MCF 10A (cell line): ENCODE measurements at regions not wholly inside any gene's neighbourhood (a gene's known extent, or its start where the extent isn't known, plus 50 kb on each side); places are given as distances from the start of the nearest gene placed in this dataset.

ENCODE experiments used
- BruUV-seq: library from RNA; stranded (reverse); fragments of 400-500 nt; replicated peaks from 2 replicates; lab custom pipeline; 2021; lab: Mats Ljungman, UMichigan
- CTCF ChIA-PET: fragments of 300-600 bp; sonication (Branson Sonifier 250); formaldehyde crosslinking; extraction: SDS; loops from one replicate; lab custom pipeline; 2021; ENCODE audit warnings: antibody characterized with exemption, inconsistent platforms; lab: Yijun Ruan, JAX
- POLR2A ChIA-PET: fragments of 300-600, 350-650 bp; sonication (Branson Sonifier 250); formaldehyde crosslinking; extraction: SDS; loops from one replicate; lab custom pipeline; 2020; ENCODE audit warnings: antibody characterized with exemption, inconsistent platforms; lab: Yijun Ruan, JAX
- DNase-seq: peaks from one replicate; pipeline ENCODE4 v3.0.0-alpha.2; 2018; ENCODE audit not compliant: unreplicated experiment
- H3K27ac Mint-ChIP-seq: one replicate; pipeline ENCODE4 v1.8.0; 2022; ENCODE audit warnings: mild to moderate bottlenecking, low read depth, mixed read lengths; ENCODE audit not compliant: unreplicated experiment
- H3K27me3 Mint-ChIP-seq: one replicate; pipeline ENCODE4 v1.8.0; 2022; ENCODE audit warnings: mixed read lengths; ENCODE audit not compliant: insufficient read depth, unreplicated experiment
- H3K36me3 Mint-ChIP-seq: one replicate; pipeline ENCODE4 v1.8.0; 2022; ENCODE audit warnings: mild to moderate bottlenecking, moderate library complexity, mixed read lengths; ENCODE audit not compliant: insufficient read depth, unreplicated experiment
- H3K4me1 Mint-ChIP-seq: one replicate; pipeline ENCODE4 v1.8.0; 2022; ENCODE audit warnings: mixed read lengths; ENCODE audit not compliant: insufficient read depth, unreplicated experiment
- H3K4me3 Mint-ChIP-seq: one replicate; pipeline ENCODE4 v1.8.0; 2022; ENCODE audit warnings: mild to moderate bottlenecking, moderate library complexity, mixed read lengths; ENCODE audit not compliant: unreplicated experiment
- H3K9me3 Mint-ChIP-seq: one replicate; pipeline ENCODE4 v1.8.0; 2022; ENCODE audit warnings: mixed read lengths; ENCODE audit not compliant: unreplicated experiment
- intact Hi-C: fragments of 100-400 bp; cut with micrococcal nuclease; formaldehyde crosslinking; loops from 2 replicates; pipeline ENCODE4 v1.14.1; 2022
- TF ChIP-seq, protein P1 (sequence below): fragments of 200-600 bp; IDR thresholded peaks from one replicate; pipeline ENCODE4 v1.8.0; 2022; ENCODE audit warnings: antibody characterized with exemption, mild to moderate bottlenecking; ENCODE audit not compliant: unreplicated experiment

DNA sequence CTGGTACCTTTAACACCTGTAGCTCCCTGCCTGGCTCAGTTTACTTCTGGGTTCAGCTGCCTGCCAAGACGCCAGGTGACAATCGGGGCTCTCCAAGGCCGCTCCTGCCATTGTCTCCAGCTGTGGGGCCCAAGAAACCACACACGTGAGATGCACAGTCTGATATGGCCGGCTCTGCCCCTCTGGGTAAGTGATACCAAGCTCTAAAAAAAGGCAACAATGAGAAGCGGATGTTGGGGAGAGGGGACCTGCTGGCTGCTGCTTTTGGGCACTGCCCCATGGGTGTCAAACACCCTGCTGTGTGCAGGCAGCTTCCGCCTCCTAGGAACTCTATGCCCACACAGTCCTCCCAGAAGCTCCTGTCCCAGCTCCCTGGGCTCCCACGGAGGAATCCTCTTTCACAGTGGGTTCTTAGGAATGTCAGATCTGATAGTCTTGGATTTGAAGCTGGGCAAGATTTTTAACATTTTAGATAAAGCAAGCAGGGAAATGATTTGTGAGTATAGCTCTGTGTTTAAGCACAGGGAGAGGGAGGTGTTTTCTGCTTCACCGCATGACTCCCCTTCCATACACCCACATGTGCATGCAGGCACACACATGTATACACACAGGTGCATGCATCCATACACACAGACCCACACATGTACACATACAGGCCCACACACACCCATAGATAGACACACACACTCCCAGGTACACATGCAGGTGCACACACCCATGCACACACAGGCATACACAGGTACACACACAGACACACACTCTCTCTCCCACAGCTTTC, 1135.8 kb downstream of the BCL11B start:
- intact Hi-C loops = loop anchor here (5.0 to 10.0 kb wide), 4 partner anchors 159 to 1131 kb away; no protein-coding TSS in a partner anchor
- ChIA-PET CTCF (interaction anchor here (0.6 to 2.2 kb wide), 2 partner anchors 158 to 721 kb away, joined by 4 to 5 read pairs; no protein-coding TSS in a partner anchor), POLR2A (interaction anchor here (0.6 to 1.4 kb wide), 3 partner anchors 66 to 988 kb away, joined by 3 read pairs; no protein-coding TSS in a partner anchor)
- Mint-ChIP-seq H3K9me3 (no peaks in the 10 kb centered on the region), H3K36me3 (no peaks in the 10 kb centered on the region), H3K27me3 (no peaks in the 10 kb centered on the region), H3K4me3 (no peak overlapping the region), H3K4me1 (peaks cover 27% of the 10 kb centered on the region), H3K27ac (no peak overlapping the region)
- BruUV-seq = no TSS peak
- DNase-seq = no peak
- TF ChIP-seq, protein P1, sequence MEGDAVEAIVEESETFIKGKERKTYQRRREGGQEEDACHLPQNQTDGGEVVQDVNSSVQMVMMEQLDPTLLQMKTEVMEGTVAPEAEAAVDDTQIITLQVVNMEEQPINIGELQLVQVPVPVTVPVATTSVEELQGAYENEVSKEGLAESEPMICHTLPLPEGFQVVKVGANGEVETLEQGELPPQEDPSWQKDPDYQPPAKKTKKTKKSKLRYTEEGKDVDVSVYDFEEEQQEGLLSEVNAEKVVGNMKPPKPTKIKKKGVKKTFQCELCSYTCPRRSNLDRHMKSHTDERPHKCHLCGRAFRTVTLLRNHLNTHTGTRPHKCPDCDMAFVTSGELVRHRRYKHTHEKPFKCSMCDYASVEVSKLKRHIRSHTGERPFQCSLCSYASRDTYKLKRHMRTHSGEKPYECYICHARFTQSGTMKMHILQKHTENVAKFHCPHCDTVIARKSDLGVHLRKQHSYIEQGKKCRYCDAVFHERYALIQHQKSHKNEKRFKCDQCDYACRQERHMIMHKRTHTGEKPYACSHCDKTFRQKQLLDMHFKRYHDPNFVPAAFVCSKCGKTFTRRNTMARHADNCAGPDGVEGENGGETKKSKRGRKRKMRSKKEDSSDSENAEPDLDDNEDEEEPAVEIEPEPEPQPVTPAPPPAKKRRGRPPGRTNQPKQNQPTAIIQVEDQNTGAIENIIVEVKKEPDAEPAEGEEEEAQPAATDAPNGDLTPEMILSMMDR = no peak

GRCh38 chr14:98137131-98138025, 1134.6 kb downstream of the BCL11B start:
- CTCF ChIA-PET = interaction anchor here (0.5 to 2.2 kb wide), 14 partner anchors 19 to 1243 kb away, joined by 3 to 6 read pairs (median 3); partner anchors contain the start of gene BCL11B
- Mint-ChIP-seq H3K9me3 (no peaks in the 10 kb centered on the region), H3K4me1 (peaks cover 19% of the 10 kb centered on the region), H3K27ac (no peak overlapping the region), H3K4me3 (no peak overlapping the region), H3K27me3 (no peaks in the 10 kb centered on the region), H3K36me3 (no peaks in the 10 kb centered on the region)
- no TSS peak for BruUV-seq
- intact Hi-C loops = loop anchor here (5.0 to 10.0 kb wide), 4 partner anchors 160 to 1130 kb away; no protein-coding TSS in a partner anchor
- TF ChIP-seq, protein P1 = no peak
- POLR2A ChIA-PET = interaction anchor here (0.6 to 1.4 kb wide), 4 partner anchors 47 to 898 kb away, joined by 3 to 6 read pairs (median 3); no protein-coding TSS in a partner anchor
- no peak for DNase-seq

DNA sequence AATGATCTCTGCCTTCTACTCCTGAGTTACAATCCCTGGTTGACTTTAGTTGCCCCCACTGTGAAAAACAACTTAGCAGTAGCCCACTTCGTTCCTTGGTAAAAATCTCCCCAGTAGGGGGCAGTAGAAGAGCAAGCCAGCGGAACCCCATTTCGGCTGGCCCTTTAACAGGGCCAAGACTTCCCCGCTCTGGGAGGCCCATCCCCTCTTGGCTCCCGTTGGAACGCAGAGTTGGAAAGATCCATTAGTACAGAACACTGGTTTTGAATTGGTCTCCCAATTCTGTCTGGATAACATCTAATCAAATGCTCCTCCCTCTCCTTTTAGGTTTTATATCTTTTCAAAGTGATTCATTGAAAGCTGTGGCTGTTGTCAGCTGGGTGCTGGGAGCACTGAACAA, 1133.3 kb downstream of the BCL11B start:
- H3K4me3 Mint-ChIP-seq = no peak overlapping the region
- DNase-seq = peak; percentile 45
- ChIA-PET CTCF (interaction anchor here (0.5 to 1.2 kb wide), 5 partner anchors 10 to 1316 kb away, joined by 3 to 6 read pairs (median 4); no protein-coding TSS in a partner anchor), POLR2A (no interaction called here)
- peaks cover 12% of the 10 kb centered on the region for H3K4me1 Mint-ChIP-seq
- H3K36me3 Mint-ChIP-seq = no peaks in the 10 kb centered on the region
- no peaks in the 10 kb centered on the region for H3K27me3 Mint-ChIP-seq
- intact Hi-C loops = loop anchor here (5.0 to 10.0 kb wide), 4 partner anchors 161 to 1129 kb away; no protein-coding TSS in a partner anchor
- no peak overlapping the region for H3K27ac Mint-ChIP-seq
- BruUV-seq = no TSS peak
- H3K9me3 Mint-ChIP-seq = no peaks in the 10 kb centered on the region
- TF ChIP-seq, protein P1 = peak; percentile 46
